ENCODE measurements at regions not wholly inside any gene's neighbourhood (a gene's known extent, or its start where the extent isn't known, plus 50 kb on each side); places are given as distances from the start of the nearest gene placed in this dataset.

GRCh38 chr2:177328056-177328455 is 63.5 kb upstream of the NFE2L2 start (continued):
- TF ChIP-seq, protein P1, sequence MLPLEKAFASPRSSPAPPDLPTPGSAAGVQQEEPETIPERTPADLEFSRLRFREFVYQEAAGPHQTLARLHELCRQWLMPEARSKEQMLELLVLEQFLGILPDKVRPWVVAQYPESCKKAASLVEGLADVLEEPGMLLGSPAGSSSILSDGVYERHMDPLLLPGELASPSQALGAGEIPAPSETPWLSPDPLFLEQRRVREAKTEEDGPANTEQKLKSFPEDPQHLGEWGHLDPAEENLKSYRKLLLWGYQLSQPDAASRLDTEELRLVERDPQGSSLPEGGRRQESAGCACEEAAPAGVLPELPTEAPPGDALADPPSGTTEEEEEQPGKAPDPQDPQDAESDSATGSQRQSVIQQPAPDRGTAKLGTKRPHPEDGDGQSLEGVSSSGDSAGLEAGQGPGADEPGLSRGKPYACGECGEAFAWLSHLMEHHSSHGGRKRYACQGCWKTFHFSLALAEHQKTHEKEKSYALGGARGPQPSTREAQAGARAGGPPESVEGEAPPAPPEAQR (tag by site-specific recombination; IDR thresholded peaks at IDR 0.05) = no peak
- TF ChIP-seq ZNF670 (tag by site-specific recombination; IDR thresholded peaks at IDR 0.05; ENCODE audit: low read depth) (no peak), MYNN (tag by site-specific recombination; IDR thresholded peaks at IDR 0.05; ENCODE audit: borderline replicate concordance) (no peak), ZNF664 (tag by site-specific recombination; IDR thresholded peaks at IDR 0.05) (no peak)

GRCh38 chr2:177329064-177329463 is 63.5 kb upstream of the AGPS start:
- no peak overlapping the region for H3K4me3 ChIP-seq (ENCODE audit: low read depth, low read length)
- H3K4me1 ChIP-seq (ENCODE audit: control insufficient read depth, insufficient read depth, low read length) = no peaks in the 10 kb centered on the region
- POLR2A ChIA-PET = no interaction called here
- CTCF ChIA-PET = interaction anchor here (2.0 to 2.7 kb wide), 2 partner anchors 65 to 164 kb away, joined by 7 to 8 read pairs; no protein-coding TSS in a partner anchor
- H3K9me3 ChIP-seq (ENCODE audit: control insufficient read depth, insufficient read depth, low read depth, low read length) = no peaks in the 10 kb centered on the region
- no peak for TF ChIP-seq ZBTB44 (tag by site-specific recombination; IDR thresholded peaks at IDR 0.05)
- TF ChIP-seq ZFHX2 (tag by site-specific recombination; conservative IDR thresholded peaks at IDR 0.05) = peak; percentile 38; the same call in 1 of the 2 replicates
- TF ChIP-seq PATZ1 (tag by site-specific recombination; IDR thresholded peaks at IDR 0.05) = no peak
- no peak for TF ChIP-seq ZNF394 (tag by site-specific recombination; IDR thresholded peaks at IDR 0.05; ENCODE audit: borderline replicate concordance)
- H3K36me3 ChIP-seq (ENCODE audit: control insufficient read depth in 2 of 2, insufficient read depth in 1 of 2, low read length in 2 of 2) = no peaks in the 10 kb centered on the region
- no peak overlapping the region for H3K27ac ChIP-seq (ENCODE audit: extremely low read depth, low read depth, low read length)

- CTCF ChIA-PET = interaction anchor here (0.6 to 2.7 kb wide), 6 partner anchors 45 to 183 kb away, joined by 3 to 14 read pairs (median 4); no protein-coding TSS in a partner anchor
- H3K4me1 ChIP-seq (ENCODE audit: control insufficient read depth, insufficient read depth, low read length) = no peaks in the 10 kb centered on the region
- no peak overlapping the region for H3K27ac ChIP-seq (ENCODE audit: extremely low read depth, low read depth, low read length)
- H3K9me3 ChIP-seq (ENCODE audit: control insufficient read depth, insufficient read depth, low read depth, low read length) = no peaks in the 10 kb centered on the region
- POLR2A ChIA-PET = interaction anchor here (0.7 kb wide), 1 partner anchor 106 kb away, joined by 4 read pairs; no protein-coding TSS in a partner anchor
- H3K36me3 ChIP-seq (ENCODE audit: control insufficient read depth in 2 of 2, insufficient read depth in 1 of 2, low read length in 2 of 2) = no peaks in the 10 kb centered on the region
- H3K4me3 ChIP-seq (ENCODE audit: low read depth, low read length) = no peak overlapping the region
- TF ChIP-seq ZNF214 (tag by site-specific recombination; IDR thresholded peaks at IDR 0.05; ENCODE audit: borderline replicate concordance) (no peak), ZNF324 (tag by site-specific recombination; IDR thresholded peaks at IDR 0.05) (no peak), PRDM4 (tag by site-specific recombination; IDR thresholded peaks at IDR 0.05) (no peak), ZFP41 (tag by site-specific recombination; IDR thresholded peaks at IDR 0.05; ENCODE audit: borderline replicate concordance) (no peak), SCRT2 (tag by site-specific recombination; IDR thresholded peaks at IDR 0.05) (no peak), ZNF747 (tag by site-specific recombination; IDR thresholded peaks at IDR 0.05) (no peak), SETDB1 (IDR thresholded peaks at IDR 0.05; ENCODE audit: insufficient read length, low read length) (no peak), ZNF558 (tag by site-specific recombination; IDR thresholded peaks at IDR 0.05) (no peak), ZNF501 (tag by site-specific recombination; IDR thresholded peaks at IDR 0.05) (no peak), ZNF530 (tag by site-specific recombination; IDR thresholded peaks at IDR 0.05; ENCODE audit: low read depth) (no peak), YY2 (tag by site-specific recombination; IDR thresholded peaks at IDR 0.05) (no peak), CTCF (tag by site-specific recombination; IDR thresholded peaks at IDR 0.05) (no peak), SCRT1 (tag by site-specific recombination; IDR thresholded peaks at IDR 0.05; ENCODE audit: borderline replicate concordance) (no peak), ZSCAN4 (tag by site-specific recombination; IDR thresholded peaks at IDR 0.05) (no peak)
Observed at GRCh38 chr2:177331466-177331997, 61.0 kb upstream of the AGPS start.
